ENCODE measurements at regions not wholly inside any gene's neighbourhood (a gene's known extent, or its start where the extent isn't known, plus 50 kb on each side); places are given as distances from the start of the nearest gene placed in this dataset.

- Histone ChIP-seq H3K4me2 (ENCODE audit: low read length) (no peak overlapping the region), H3K27ac (ENCODE audit: low read length) (no peak overlapping the region), H3K4me1 (ENCODE audit: low read length) (no peaks in the 10 kb centered on the region), H3K79me2 (ENCODE audit: low read length) (no peaks in the 10 kb centered on the region), H3K9ac (ENCODE audit: low read length) (no peak overlapping the region), H3K27me3 (ENCODE audit: low read depth, low read length) (no peaks in the 10 kb centered on the region), H3K4me3 (ENCODE audit: low read length) (no peak overlapping the region), H3K36me3 (replicated peaks; ENCODE audit: low read depth, low read length) (no peaks in the 10 kb centered on the region), H4K20me1 (ENCODE audit: insufficient read depth, low read length) (no peaks in the 10 kb centered on the region), H2AFZ (ENCODE audit: low read depth, low read length) (no peak overlapping the region), H3K9me3 (ENCODE audit: insufficient read depth, low read length) (no peaks in the 10 kb centered on the region)
- no peak for TF ChIP-seq EZH2phosphoT487 (IDR thresholded peaks at IDR 0.05; ENCODE audit: low read depth)
- TF ChIP-seq, protein P1, sequence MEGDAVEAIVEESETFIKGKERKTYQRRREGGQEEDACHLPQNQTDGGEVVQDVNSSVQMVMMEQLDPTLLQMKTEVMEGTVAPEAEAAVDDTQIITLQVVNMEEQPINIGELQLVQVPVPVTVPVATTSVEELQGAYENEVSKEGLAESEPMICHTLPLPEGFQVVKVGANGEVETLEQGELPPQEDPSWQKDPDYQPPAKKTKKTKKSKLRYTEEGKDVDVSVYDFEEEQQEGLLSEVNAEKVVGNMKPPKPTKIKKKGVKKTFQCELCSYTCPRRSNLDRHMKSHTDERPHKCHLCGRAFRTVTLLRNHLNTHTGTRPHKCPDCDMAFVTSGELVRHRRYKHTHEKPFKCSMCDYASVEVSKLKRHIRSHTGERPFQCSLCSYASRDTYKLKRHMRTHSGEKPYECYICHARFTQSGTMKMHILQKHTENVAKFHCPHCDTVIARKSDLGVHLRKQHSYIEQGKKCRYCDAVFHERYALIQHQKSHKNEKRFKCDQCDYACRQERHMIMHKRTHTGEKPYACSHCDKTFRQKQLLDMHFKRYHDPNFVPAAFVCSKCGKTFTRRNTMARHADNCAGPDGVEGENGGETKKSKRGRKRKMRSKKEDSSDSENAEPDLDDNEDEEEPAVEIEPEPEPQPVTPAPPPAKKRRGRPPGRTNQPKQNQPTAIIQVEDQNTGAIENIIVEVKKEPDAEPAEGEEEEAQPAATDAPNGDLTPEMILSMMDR (IDR thresholded peaks at IDR 0.05; ENCODE audit: low read depth, low read length) = no peak
These were observed 326.4 kb upstream of the KIF2B start for GRCh38 chr17:53496356-53496755.

GRCh38 chr17:53492532-53492931, 330.2 kb upstream of the KIF2B start:
- H3K4me1 ChIP-seq (ENCODE audit: low read length) = no peaks in the 10 kb centered on the region
- H3K9me3 ChIP-seq (ENCODE audit: insufficient read depth, low read length) = no peaks in the 10 kb centered on the region
- no peak overlapping the region for H2AFZ ChIP-seq (ENCODE audit: low read depth, low read length)
- H3K27me3 ChIP-seq (ENCODE audit: low read depth, low read length) = no peaks in the 10 kb centered on the region
- H4K20me1 ChIP-seq (ENCODE audit: insufficient read depth, low read length) = no peaks in the 10 kb centered on the region
- H3K79me2 ChIP-seq (ENCODE audit: low read length) = no peaks in the 10 kb centered on the region
- no peak overlapping the region for H3K4me2 ChIP-seq (ENCODE audit: low read length)
- TF ChIP-seq, protein P1 (IDR thresholded peaks at IDR 0.05; ENCODE audit: low read depth, low read length) = no peak
- no peak for TF ChIP-seq EZH2phosphoT487 (IDR thresholded peaks at IDR 0.05; ENCODE audit: low read depth)
- no peaks in the 10 kb centered on the region for H3K36me3 ChIP-seq (replicated peaks; ENCODE audit: low read depth, low read length)
- H3K27ac ChIP-seq (ENCODE audit: low read length) = no peak overlapping the region
- H3K4me3 ChIP-seq (ENCODE audit: low read length) = no peak overlapping the region
- H3K9ac ChIP-seq (ENCODE audit: low read length) = no peak overlapping the region

DNA sequence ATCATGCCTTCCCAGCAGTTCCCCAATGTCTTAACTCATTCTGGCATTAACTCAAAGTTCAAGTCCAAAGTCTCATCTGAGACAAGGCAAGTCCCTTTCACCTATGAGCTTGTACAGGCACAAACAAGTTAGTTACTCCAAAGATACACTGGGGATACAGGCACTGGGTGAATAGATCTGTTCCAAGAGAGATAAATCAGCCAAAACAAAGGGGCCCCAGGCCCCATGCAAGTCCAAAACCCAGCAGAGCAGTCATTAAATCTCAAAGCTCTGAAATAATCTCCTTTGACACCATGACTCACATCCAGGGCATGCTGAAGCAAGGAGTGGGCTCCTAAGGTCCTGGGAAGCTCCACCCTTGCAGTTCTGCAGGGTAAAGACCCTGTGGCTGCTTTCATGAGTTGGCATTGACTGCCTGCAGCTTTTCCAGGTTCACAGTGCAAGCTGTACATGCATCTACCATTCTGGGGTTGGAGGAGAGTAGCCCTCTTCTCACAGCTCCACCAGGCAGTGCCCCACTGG, 332.2 kb upstream of the KIF2B start:
- Histone ChIP-seq H3K79me2 (ENCODE audit: low read length) (no peaks in the 10 kb centered on the region), H3K9ac (ENCODE audit: low read length) (no peak overlapping the region), H3K9me3 (ENCODE audit: insufficient read depth, low read length) (no peaks in the 10 kb centered on the region), H3K36me3 (replicated peaks; ENCODE audit: low read depth, low read length) (no peaks in the 10 kb centered on the region), H3K27me3 (ENCODE audit: low read depth, low read length) (no peaks in the 10 kb centered on the region), H3K27ac (ENCODE audit: low read length) (no peak overlapping the region), H4K20me1 (ENCODE audit: insufficient read depth, low read length) (no peaks in the 10 kb centered on the region), H3K4me1 (ENCODE audit: low read length) (no peaks in the 10 kb centered on the region), H3K4me3 (ENCODE audit: low read length) (no peak overlapping the region), H3K4me2 (ENCODE audit: low read length) (no peak overlapping the region), H2AFZ (ENCODE audit: low read depth, low read length) (no peak overlapping the region)
- TF ChIP-seq, protein P1 (IDR thresholded peaks at IDR 0.05; ENCODE audit: low read depth, low read length) = no peak
- no peak for TF ChIP-seq EZH2phosphoT487 (IDR thresholded peaks at IDR 0.05; ENCODE audit: low read depth)

GRCh38 chr17:53483704-53484103, 339.0 kb upstream of the KIF2B start:
- no peak overlapping the region for H3K4me3 ChIP-seq (ENCODE audit: low read length)
- H3K36me3 ChIP-seq (replicated peaks; ENCODE audit: low read depth, low read length) = no peaks in the 10 kb centered on the region
- H3K79me2 ChIP-seq (ENCODE audit: low read length) = no peaks in the 10 kb centered on the region
- no peak overlapping the region for H3K27ac ChIP-seq (ENCODE audit: low read length)
- no peak overlapping the region for H2AFZ ChIP-seq (ENCODE audit: low read depth, low read length)
- no peak overlapping the region for H3K4me2 ChIP-seq (ENCODE audit: low read length)
- H3K27me3 ChIP-seq (ENCODE audit: low read depth, low read length) = no peaks in the 10 kb centered on the region
- H4K20me1 ChIP-seq (ENCODE audit: insufficient read depth, low read length) = no peaks in the 10 kb centered on the region
- TF ChIP-seq, protein P1 (IDR thresholded peaks at IDR 0.05; ENCODE audit: low read depth, low read length) = no peak
- no peak for TF ChIP-seq EZH2phosphoT487 (IDR thresholded peaks at IDR 0.05; ENCODE audit: low read depth)
- H3K9me3 ChIP-seq (ENCODE audit: insufficient read depth, low read length) = no peaks in the 10 kb centered on the region
- no peaks in the 10 kb centered on the region for H3K4me1 ChIP-seq (ENCODE audit: low read length)
- H3K9ac ChIP-seq (ENCODE audit: low read length) = no peak overlapping the region
